ENCODE measurements at regions not wholly inside any gene's neighbourhood (a gene's known extent, or its start where the extent isn't known, plus 50 kb on each side); places are given as distances from the start of the nearest gene placed in this dataset.

GRCh38 chr22:47593911-47594311 is 831.5 kb downstream of the TBC1D22A start:
- no peak for TF ChIP-seq EZH2 (IDR thresholded peaks at IDR 0.05; ENCODE audit: insufficient read depth, poor library complexity, severe bottlenecking)
- TF ChIP-seq EZH2phosphoT487 (IDR thresholded peaks at IDR 0.05; ENCODE audit: insufficient read depth, low read depth), result no peak
